Epithelial cell of proximal tubule (primary cell): ENCODE measurements at regions not wholly inside any gene's neighbourhood (a gene's known extent, or its start where the extent isn't known, plus 50 kb on each side); places are given as distances from the start of the nearest gene placed in this dataset.

Source experiments
- DNase-seq: peaks from one replicate; pipeline ENCODE4 v3.0.0-alpha.2; 2011; ENCODE audit warnings: low read depth
- H3K4me3 ChIP-seq: 2 replicates; pipeline ENCODE4 v1.5.1; 2011; ENCODE audit warnings: low read depth, mild to moderate bottlenecking, low read length
- TF ChIP-seq, protein P1 (sequence below): conservative IDR thresholded peaks from 2 replicates; pipeline ENCODE4 v1.5.1; 2012; ENCODE audit warnings: low read depth, mild to moderate bottlenecking, low read length

DNA sequence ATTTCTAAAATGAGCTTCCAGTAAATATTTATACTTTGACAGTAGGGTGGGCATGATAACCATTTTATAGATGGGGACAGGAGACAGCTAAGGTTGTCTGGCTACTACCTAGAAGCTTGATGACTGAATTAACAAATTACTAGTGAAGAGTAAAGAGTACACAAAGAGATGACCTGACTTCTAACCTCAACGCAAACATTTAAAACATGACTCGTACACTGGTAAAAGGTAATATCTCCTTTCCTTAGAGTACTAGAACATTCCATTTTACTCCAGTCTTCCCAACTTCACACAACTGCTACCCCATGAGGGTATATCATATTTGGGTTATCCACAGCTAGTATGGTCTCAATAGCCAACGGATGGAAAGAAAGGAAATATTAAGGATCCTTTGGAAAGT, 258.9 kb downstream of the FOXO1 start:
- H3K4me3 ChIP-seq: no peak overlapping the region
- DNase-seq: no peak
- TF ChIP-seq, protein P1, sequence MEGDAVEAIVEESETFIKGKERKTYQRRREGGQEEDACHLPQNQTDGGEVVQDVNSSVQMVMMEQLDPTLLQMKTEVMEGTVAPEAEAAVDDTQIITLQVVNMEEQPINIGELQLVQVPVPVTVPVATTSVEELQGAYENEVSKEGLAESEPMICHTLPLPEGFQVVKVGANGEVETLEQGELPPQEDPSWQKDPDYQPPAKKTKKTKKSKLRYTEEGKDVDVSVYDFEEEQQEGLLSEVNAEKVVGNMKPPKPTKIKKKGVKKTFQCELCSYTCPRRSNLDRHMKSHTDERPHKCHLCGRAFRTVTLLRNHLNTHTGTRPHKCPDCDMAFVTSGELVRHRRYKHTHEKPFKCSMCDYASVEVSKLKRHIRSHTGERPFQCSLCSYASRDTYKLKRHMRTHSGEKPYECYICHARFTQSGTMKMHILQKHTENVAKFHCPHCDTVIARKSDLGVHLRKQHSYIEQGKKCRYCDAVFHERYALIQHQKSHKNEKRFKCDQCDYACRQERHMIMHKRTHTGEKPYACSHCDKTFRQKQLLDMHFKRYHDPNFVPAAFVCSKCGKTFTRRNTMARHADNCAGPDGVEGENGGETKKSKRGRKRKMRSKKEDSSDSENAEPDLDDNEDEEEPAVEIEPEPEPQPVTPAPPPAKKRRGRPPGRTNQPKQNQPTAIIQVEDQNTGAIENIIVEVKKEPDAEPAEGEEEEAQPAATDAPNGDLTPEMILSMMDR: no peak

DNA sequence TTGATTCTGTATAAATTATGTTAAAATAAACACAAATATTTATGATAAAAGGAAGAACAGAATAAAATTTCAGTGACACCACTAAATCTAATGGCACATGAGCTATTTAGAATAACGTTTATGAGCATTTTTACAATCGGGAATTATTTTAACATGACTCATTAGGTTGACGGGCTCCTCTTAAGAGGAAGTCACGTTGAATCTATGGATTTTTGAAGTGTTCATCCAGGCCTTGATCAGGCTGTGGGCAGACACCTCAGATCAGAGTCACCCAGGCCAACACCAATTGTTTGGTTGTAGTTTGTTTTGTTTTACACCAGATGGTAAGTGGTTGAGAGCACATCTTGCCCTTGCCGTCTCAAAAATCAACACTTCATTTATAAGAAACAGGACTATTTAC, 257.8 kb downstream of the FOXO1 start:
- TF ChIP-seq, protein P1: no peak
- DNase-seq: no peak
- H3K4me3 ChIP-seq: no peak overlapping the region

DNA sequence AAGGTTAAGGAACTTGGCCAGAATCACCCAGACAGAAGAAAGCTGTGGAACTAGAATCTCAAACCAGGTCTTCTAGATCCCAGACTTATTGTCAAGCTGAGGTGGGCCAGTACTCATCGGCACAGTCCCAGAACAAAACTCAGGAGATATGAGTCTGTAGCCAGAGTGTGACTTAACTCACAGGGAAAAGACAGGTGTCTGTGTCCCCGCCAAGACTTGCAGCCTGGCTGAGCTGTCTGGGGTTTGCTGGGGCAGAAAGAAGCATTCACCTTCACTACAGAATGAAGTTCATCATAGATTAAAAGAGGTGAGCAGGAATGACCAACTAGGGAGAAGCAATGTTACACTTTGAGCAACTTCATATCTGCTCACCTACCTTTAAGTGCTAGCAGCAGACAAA, 257.2 kb downstream of the FOXO1 start:
- no peak for DNase-seq
- no peak overlapping the region for H3K4me3 ChIP-seq
- TF ChIP-seq, protein P1: no peak

DNA sequence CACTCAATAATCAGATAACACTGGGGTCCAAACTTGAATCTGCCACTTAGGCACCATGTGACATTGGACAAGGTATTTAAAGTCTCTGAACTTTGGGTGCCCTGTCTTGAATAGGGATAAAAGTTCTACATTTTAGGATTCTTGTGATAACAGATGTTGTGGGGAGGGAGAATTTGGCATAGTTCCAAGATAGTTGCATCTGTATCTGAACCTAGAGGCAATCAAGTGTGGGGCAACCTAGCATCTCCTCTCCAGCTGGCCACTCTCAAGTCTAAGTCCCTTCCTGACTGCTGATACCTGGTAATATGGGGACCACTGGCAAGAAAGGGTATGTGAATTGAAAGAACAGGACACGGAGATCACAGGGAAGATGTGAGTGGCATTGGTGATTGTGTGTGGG, 256.1 kb downstream of the FOXO1 start:
- H3K4me3 ChIP-seq: no peak overlapping the region
- no peak for DNase-seq
- TF ChIP-seq, protein P1: no peak

DNA sequence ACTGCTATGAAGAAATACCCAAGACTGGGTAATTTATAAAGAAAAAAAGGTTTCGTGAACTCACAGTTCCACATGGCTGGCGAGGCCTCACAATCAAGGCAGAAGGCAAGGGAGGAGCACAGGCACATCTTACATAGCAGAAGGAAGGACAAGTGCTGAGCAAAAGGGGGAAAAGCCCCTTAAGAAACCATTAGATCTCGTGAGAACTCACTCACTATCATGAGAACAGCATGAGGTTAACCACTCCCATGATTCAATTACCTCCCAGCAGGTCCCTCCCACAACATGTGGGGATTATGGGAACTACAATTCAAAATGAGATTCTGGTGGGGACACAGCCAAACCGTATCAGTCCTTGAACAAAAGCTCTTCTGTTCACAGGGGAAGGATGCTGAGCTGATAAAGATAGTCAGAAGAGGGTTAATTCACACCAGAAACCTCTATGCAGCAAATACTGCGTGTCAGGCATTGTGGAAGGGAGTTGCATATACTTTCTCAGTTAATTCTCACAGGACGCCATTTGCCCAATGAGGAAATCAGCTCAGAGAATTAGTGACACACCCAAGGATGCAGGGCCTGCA, 246.2 kb downstream of the FOXO1 start:
- TF ChIP-seq, protein P1: no peak
- no peak overlapping the region for H3K4me3 ChIP-seq
- DNase-seq: no peak

DNA sequence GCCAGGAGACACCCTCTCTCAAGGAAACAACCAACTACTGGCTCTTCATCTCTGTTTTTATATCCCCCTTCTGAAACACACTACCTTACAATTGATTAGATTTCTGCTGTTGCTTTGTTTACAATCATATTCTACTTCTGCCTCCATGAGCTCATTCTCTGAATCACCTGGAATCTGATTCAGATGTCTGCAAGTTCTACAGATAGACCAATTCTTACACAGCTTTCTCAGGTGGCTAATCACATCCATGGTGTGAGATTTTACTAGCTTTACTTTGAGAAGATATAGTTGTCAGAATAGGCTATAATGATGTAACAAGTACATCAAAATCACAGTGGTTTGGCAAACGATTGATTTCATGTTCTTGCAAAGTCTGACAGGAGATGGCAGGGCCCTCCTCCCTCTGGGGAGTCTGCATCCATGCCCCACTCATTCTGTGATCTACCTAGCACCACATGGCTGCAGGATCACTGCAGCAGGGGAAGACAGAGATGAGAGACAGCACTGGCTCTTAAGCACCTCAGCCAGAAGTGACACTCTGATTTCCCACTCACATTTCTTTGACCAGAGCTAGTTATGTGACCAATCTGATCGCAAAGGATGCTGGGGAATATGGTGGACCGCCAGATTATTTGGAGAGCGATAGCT, 243.7 kb downstream of the FOXO1 start:
- H3K4me3 ChIP-seq: no peak overlapping the region
- TF ChIP-seq, protein P1: no peak
- DNase-seq: no peak

DNA sequence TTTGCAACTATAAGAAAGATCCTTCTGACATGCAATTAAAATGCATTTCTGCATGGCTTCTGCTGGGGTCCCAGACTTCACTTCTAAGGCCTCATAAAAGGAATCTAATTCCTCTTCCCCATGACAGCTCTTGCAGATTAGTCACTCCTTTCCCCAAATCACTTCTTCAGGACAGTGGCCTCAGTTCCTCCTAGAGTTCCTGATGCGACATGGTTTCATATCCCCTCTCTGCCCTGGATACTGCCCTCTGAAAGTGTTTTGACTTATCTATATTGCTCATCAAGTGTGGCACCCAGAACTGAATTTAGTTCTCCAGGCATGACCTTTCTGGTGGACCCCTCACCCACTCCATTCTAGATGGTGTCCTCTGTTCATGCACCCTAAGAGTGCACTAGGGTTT, 238.1 kb downstream of the FOXO1 start:
- H3K4me3 ChIP-seq: no peak overlapping the region
- no peak for DNase-seq
- TF ChIP-seq, protein P1: no peak
